Osteoblast (primary cell): ENCODE measurements at regions not wholly inside any gene's neighbourhood (a gene's known extent, or its start where the extent isn't known, plus 50 kb on each side); places are given as distances from the start of the nearest gene placed in this dataset.
A peak's percentile ranks its signal among the peaks of the same experiment; 100 is the strongest.

Experiments
- DNase-seq: peaks from one replicate; pipeline ENCODE4 v3.0.0; 2011; ENCODE audit warnings: low spot score, mixed read lengths; ENCODE audit not compliant: insufficient read length; ENCODE audit errors: missing footprints
- H2AFZ ChIP-seq: 2 replicates; pipeline ENCODE4 v1.6.0; 2011; ENCODE audit warnings: mild to moderate bottlenecking, low read length
- H3K27ac ChIP-seq: 2 replicates; pipeline ENCODE4 v1.5.1; 2011; ENCODE audit warnings: mild to moderate bottlenecking, low read depth, low read length, moderate library complexity
- H3K27me3 ChIP-seq: 2 replicates; pipeline ENCODE4 v1.6.0; 2012; ENCODE audit warnings: mild to moderate bottlenecking, control low read depth, inconsistent platforms, low read length, moderate library complexity; ENCODE audit not compliant: insufficient read depth
- H3K36me3 ChIP-seq: 2 replicates; pipeline ENCODE4 v1.5.1; 2011; ENCODE audit warnings: mild to moderate bottlenecking, low read length, control low read depth, moderate library complexity; ENCODE audit not compliant: insufficient read depth
- H3K4me1 ChIP-seq: 2 replicates; pipeline ENCODE4 v1.5.1; 2011; ENCODE audit warnings: mild to moderate bottlenecking, low read length, control low read depth, moderate library complexity; ENCODE audit not compliant: insufficient read depth
- H3K4me2 ChIP-seq: 2 replicates; pipeline ENCODE4 v1.6.0; 2011; ENCODE audit warnings: mild to moderate bottlenecking, low read length; ENCODE audit not compliant: insufficient read depth
- H3K4me3 ChIP-seq: fragments of 200-600 bp; sonication (generic); 3 replicates; pipeline ENCODE4 v1.5.1; 2012; ENCODE audit warnings: mild to moderate bottlenecking, low read length, inconsistent platforms; ENCODE audit not compliant: insufficient read depth
- H3K79me2 ChIP-seq: 2 replicates; pipeline ENCODE4 v1.6.0; 2012; ENCODE audit warnings: mild to moderate bottlenecking, low read length, control low read depth, inconsistent platforms; ENCODE audit not compliant: insufficient read depth
- H3K9me3 ChIP-seq: 2 replicates; pipeline ENCODE4 v1.5.1; 2011; ENCODE audit warnings: low read depth, low read length, control low read depth
- H4K20me1 ChIP-seq: 2 replicates; pipeline ENCODE4 v1.6.0; 2012; ENCODE audit warnings: mild to moderate bottlenecking, low read length, control low read depth; ENCODE audit not compliant: insufficient read depth
- CTCF ChIP-seq: IDR thresholded peaks from 2 replicates; pipeline ENCODE4 v1.5.1; 2011; ENCODE audit warnings: mild to moderate bottlenecking, low read depth, low read length, moderate library complexity; ENCODE audit errors: extremely low read depth

- no peak for DNase-seq
- Histone ChIP-seq H3K79me2 (no peaks in the 10 kb centered on the region), H3K36me3 (no peaks in the 10 kb centered on the region), H3K4me3 (no peak overlapping the region), H4K20me1 (no peaks in the 10 kb centered on the region), H3K27me3 (no peaks in the 10 kb centered on the region), H3K4me1 (peaks cover 24% of the 10 kb centered on the region), H2AFZ (no peak overlapping the region), H3K27ac (no peak overlapping the region), H3K4me2 (no peak overlapping the region), H3K9me3 (no peaks in the 10 kb centered on the region)
- no peak for TF ChIP-seq CTCF
Observed at GRCh38 chr4:38317041-38317674, 346.8 kb upstream of the KLF3 start.

GRCh38 chr4:38318737-38319455 lies 345.1 kb upstream of the KLF3 start:
- Histone ChIP-seq H3K4me1 (peaks cover 24% of the 10 kb centered on the region), H3K4me3 (peak overlapping the region; percentile 63), H3K27me3 (no peaks in the 10 kb centered on the region), H3K36me3 (no peaks in the 10 kb centered on the region), H3K27ac (peak overlapping the region; percentile 76), H4K20me1 (no peaks in the 10 kb centered on the region), H2AFZ (peak overlapping the region; percentile 75), H3K4me2 (peak overlapping the region; percentile 87), H3K79me2 (no peaks in the 10 kb centered on the region), H3K9me3 (no peaks in the 10 kb centered on the region)
- DNase-seq: peak; percentile 98
- no peak for TF ChIP-seq CTCF

GRCh38 chr4:38319456-38320342 lies 344.3 kb upstream of the KLF3 start:
- peaks cover 20% of the 10 kb centered on the region for H3K4me1 ChIP-seq
- H4K20me1 ChIP-seq: no peaks in the 10 kb centered on the region
- no peaks in the 10 kb centered on the region for H3K9me3 ChIP-seq
- H3K36me3 ChIP-seq: no peaks in the 10 kb centered on the region
- no peaks in the 10 kb centered on the region for H3K27me3 ChIP-seq
- H2AFZ ChIP-seq: peak overlapping the region; percentile 79
- H3K4me3 ChIP-seq: peak overlapping the region; percentile 63
- DNase-seq: peak; percentile 92
- peak; percentile 100 for TF ChIP-seq CTCF
- peak overlapping the region; percentile 76 for H3K27ac ChIP-seq
- H3K79me2 ChIP-seq: no peaks in the 10 kb centered on the region
- H3K4me2 ChIP-seq: peak overlapping the region; percentile 87
